ENCODE measurements at regions not wholly inside any gene's neighbourhood (a gene's known extent, or its start where the extent isn't known, plus 50 kb on each side); places are given as distances from the start of the nearest gene placed in this dataset.
"Not testable (repeated sequence)": the region's sequence is repeated elsewhere in the genome, so short reads cannot be mapped to it uniquely, and the experiment has no call there.

DNA sequence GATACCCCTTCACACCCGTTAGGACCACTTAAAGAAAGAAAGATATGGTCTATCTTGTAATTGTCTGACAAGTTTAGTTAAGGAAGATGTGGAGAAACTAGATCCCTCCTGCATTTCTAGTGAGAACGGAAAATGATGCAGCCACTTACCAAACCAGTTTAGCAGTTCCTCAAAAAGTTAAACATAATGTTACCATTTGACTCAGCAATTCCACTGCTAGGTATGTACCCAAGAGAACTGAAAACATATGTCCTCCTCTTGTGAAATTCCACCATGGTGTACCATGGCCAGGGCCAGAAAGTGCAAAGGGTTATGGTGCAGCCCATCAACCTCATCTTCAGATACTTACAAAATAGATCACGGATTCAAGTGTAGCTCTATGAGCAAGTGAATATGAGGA, 79.0 kb upstream of the ID2 start:
- no peak for DNase-seq (ENCODE audit: low spot score)

DNA sequence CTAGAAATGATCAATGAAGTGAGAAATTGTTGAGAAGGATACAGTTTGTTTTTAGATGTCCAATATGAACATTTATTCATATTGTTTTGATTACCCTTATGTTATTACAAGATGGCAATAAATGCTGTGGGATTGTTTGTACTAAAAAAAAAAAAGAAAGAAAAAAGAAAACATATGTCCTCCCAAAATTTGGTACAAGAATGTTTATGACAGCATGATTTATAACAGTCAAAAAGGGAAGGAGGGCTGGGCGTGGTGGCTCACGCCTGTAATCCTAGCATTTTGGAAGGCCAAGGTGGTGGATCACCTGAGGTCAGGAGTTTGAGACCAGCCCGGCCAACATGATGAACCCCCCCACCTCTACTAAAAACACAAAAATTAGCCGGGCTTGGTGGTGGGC, 78.5 kb upstream of the ID2 start:
- not testable (repeated sequence) for DNase-seq (ENCODE audit: low spot score)

DNA sequence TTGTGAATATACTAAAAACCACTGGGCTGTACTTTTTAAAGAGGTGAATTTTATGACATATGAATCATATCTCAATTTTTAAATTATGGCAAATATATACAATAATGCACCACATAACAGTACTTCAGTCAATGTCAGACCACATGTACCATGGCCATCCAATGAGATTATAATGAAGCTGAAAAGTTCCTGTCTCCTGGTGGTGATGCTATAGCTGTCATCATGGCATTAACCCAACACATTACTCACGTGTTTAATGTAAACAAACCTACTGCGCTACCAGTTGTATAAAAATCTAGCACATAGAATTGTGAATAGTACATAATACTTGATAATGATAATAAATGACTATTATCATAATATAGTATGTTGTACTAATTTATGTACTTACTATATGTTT, 77.6 kb upstream of the ID2 start:
- DNase-seq (ENCODE audit: low spot score): no peak

DNA sequence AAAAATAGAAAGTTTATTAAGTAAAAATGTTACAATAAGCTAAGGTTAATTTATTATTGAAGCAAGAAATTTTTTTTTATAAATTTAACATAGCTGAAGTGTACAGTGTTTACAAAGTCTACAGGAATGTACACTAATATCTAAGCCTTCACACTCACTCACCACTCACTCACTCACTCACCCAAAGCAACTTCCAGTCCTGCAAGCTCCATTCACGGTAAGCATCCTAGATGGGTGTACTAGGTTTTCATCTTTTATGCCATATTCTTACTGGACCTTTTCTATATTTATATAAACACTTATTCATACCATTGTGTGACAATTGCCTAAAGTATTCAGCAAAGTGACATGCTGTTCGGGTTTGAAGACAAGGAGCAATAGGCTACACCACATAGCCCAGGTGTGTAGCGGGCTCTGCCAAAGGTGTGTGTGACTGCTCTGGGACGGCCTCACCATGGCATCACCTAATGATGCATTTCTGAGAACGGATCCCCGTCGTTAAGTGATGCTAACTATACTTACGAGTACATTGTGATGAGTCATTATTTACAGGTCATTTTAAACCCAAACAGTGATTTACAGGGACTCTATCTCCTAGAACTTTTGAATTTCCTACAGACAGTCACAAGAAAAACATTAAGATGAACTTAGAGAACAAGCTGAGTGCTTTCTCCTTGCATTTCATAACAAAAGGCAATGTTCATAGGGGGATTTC, 76.3 kb upstream of the ID2 start:
- DNase-seq (ENCODE audit: low spot score): no peak

DNA sequence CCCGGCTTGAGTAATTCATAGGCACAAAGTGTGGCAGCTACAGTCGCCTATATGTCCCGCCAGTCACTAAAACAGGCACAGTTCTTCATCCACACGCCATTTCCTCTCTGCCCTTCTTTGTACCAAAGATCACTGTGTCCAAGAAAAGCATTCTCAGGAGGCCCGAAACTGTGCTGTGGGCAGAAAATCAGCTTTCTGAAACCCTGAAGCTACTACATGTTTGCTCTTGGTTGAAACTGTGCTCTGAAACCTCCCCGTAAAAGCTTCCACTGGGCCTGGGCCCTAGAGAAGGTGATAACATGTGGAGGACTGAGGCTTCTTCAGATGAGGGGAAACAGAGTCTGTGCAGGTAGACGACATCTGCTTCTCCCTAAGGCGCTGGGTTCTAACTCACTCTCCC, 75.6 kb upstream of the ID2 start:
- DNase-seq (ENCODE audit: low spot score): no peak

DNA sequence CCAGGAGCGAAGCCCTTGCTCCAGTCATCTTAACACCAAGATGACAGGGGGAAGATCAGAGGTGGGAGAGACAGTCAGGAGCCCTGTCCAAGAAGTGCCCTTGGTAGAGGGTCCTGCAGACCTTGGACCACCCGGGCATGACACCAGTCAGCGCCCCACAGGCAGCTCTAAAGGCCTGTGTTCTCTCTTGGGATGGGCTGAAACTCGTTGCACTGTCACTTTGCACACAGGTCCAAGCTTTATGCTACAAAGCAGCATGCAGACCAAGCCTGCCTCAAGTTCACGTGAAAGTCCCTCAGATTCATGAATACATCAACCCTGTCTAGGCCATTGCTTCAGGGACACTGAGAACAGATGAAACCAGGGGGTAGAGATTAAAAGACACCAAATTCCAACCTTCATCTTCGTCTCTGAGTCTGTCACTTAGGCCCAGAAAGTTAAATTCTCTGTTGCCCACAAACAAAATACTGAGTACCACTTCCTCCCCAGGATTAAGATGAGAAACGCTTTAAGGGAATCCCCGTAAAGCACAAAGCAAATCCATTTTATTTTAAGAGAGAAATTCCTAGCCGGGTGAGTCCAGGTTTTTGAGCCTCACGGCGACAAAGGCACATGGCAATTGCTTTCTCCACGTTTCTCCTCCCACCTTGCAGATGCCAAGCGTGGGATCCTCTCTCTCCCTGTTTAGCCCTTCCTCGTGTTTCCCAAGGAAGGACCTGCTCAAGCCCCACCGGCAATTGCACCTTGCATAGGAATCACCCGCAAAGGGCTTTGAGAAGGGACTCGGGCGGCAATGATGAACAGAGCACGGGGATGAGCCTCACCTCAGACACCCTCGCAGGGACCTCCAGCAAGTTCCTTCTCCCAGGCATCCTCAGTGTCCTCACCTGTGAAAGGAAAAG, 75.0 kb upstream of the ID2 start:
- DNase-seq (ENCODE audit: low spot score): no peak

DNA sequence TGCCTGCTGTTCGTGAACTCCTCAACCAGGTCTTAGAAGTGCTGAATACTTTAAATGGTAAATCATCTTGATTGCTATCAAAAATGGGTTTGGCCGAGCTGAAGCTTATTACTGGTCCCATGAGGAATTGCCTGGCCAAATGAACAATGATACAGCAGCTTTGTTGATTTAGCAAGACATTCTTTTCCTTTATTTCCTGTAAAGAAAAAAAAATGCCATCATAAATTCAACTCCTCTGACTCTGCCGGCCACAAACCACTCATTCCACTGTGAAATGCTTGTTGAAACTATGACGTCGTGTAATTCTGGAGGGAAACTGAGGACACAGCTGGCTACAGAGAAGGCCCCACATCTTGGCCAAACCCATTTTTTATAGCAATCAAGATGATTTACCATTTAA, 74.2 kb upstream of the ID2 start:
- no peak for DNase-seq (ENCODE audit: low spot score)

DNA sequence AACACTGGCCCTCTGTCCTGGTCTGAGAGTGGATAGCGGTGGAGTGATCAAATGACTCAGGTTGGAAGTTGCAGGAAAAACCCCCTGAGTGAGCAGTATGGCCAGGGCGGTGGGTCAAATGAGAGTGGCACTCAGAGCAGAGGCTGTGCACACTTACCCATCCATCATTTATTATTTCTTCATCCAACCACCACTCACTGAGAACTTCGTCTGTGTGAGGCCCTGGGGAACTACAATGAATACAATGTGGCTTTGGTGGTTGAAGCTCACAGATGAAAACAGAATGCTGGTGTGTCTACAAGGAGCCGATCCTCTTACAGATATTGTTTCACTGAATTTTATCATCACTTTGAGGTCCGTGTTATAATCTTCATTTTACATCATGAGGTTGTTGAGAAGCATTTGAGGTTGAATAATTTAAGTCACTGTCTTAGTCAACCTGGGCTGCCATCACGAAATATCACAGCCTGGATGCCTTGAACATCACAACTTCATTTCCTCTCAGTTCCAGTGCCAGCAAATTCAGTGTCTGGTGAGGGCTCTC, 73.4 kb upstream of the ID2 start:
- no peak for DNase-seq (ENCODE audit: low spot score)

DNA sequence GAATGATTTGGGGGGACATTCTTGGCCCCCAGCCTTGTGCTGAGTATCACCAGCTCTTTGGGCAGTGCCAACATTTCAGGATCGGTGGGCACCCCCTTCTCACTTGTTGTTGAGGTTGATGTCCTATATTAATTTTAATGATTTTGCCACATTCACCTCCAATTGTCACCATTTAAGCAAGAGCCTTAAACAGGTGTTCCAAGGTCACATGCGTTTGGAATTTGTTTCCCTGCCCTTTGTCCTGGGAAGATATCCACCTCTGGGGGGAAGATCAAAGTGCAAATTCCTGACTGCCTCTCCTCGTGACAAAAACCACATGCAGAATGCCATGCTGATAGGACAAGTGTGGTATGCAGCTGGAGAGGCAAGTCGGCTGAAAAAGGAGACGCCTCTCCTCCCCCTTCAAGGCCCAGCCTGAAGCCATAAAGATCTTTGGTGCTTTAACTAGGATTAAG, 72.5 kb upstream of the ID2 start:
- no peak for DNase-seq (ENCODE audit: low spot score)

DNA sequence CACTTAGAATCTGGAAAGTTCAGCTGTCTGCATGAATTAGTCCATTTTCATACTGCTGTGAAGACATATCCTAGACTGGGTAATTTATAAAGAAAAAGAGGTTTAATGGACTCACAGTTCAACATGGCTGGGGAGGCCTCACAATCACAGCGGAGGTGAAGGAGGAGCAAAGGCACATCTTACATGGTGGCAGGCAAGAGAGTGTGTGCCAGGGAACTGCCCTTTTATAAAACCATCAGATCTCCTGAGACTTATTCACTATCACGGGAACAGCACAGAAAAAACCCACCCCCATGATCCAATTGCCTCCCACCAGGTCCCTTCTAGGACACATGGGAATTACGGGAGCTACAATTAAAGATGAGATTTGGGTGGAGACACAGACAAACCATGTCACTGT, 71.1 kb upstream of the ID2 start:
- not testable (repeated sequence) for DNase-seq (ENCODE audit: low spot score)

DNA sequence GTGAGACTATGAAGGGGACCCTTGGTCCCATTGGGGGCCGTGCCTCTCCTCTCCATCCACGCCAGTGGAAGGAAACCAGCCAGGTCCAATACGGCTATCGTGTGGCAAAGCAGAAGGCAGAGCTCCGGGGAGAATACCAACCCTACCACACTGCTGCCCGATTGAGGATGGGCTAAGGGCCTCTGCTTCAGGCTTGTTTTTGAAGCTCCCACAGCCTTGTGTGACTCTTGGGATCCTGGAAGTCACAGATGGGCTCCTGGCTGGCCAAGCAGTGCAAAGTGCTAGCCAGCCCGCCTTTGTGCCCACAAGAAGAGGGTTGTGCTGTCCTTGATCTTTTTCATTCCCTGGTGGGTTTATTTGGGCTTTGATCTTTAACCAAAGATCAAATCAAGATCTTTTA, 70.6 kb upstream of the ID2 start:
- DNase-seq (ENCODE audit: low spot score): no peak

DNA sequence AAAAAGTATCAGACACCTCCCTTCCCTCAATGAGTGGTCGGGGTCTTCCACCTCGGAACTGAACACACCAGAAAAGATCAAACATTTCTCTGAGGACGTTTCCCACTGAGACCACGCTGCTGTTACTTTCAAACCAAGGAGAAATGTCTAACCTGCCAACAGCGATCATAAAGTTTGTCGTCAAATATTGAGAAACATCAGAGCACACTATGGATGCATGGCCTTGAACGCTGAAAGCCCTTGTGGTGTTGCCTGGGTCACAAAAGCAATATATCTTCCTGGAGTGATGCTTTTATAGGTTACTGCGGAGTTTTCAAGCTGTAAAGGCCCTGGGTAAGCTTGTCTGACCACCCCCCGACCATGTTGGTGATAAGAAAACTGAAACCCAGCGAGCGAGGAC, 70.2 kb upstream of the ID2 start:
- DNase-seq (ENCODE audit: low spot score): no peak

DNA sequence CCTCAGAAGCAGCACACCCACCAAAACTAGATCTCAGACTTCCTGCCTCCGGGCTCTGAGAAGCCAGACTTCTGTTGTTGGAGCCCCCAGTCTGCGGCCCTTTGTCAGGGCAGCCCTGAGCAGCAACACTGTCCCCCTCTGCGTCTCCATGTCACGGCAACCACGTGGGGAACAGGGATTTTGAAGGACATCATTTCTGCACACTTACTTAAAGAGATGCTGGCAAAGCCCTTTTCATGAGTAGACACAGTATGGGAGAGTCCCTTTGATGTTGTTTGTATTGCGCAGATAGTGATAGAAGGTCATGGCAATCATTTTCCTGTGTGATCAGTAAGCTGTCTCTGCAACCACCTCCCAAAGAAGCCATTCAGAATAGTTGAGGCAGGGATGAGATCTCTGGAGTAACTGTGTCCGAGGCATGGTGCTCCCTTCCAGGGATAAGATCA, 69.1 kb upstream of the ID2 start:
- DNase-seq (ENCODE audit: low spot score): no peak

DNA sequence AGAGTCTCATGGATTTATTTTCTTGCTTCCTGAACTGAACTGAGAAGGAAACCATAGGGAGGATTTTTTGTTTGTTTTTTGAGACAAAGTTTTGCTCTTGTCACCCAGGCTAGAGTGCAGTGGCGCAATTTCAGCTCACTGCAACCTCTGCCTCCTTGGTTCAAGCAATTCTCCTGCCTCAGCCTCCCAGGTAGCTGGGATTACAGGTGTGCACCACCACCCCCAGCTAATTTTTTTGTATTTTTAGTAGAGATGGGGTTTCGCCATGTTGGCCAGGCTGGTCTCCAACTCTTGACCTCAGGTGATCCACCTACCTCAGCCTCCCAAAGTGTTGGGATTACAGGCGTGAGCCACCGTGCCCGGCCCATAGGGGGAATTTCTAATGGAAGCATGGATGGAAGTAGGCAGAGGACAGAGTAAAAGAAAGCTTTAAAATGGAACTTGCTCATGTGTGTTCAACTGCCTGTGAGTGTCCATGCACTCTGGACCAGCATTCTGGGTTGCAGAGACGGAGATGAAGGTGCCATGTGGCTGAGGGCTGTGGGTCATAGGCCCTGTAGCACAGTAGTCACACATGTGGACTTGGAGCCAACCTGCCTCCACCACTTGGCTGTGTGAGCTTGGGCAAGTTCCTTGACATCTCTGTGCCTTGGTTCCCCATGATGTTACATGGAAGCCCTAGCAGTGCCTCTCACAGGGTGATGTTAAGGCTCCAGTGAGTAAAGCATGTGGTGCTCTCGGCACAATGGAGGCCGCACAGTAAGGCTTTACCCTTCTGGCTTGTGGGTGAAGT, 68.5 kb upstream of the ID2 start:
- DNase-seq (ENCODE audit: low spot score): not testable (repeated sequence)

DNA sequence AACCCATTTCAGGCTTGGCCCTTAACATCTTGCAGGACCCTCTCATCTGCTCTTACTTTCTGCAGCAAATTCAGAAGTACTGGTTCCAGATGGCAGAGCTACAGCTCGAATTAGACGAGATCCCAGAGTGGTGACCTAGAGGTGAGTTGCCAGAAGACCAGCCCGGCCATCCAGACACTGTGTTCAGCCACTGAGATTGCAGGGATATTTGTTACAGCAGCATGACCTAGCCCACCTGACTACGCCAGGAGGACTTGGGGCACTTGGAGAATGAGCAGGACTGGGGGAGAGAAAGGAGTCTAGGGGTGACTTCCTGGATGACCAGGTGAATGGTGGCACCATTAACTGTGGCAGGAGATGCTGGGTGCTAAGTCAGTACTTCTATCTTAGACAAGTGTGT, 67.2 kb upstream of the ID2 start:
- DNase-seq (ENCODE audit: low spot score): no peak

DNA sequence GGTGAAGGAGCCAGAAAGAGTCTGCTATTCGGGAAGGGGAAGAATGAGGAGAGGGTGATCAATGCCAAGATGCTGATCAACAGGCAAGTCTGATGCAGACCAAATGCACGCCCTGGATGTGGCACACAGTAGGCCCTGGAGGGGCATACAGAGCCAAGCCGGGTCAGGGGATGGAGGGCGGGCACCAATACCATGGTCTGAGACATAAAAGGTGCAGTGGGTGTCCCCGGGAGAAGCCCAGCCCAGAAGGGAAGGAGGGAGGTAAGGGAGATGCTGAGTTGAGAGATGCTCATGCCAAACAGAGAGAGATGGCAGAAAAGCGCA, 66.6 kb upstream of the ID2 start:
- DNase-seq (ENCODE audit: low spot score): no peak

DNA sequence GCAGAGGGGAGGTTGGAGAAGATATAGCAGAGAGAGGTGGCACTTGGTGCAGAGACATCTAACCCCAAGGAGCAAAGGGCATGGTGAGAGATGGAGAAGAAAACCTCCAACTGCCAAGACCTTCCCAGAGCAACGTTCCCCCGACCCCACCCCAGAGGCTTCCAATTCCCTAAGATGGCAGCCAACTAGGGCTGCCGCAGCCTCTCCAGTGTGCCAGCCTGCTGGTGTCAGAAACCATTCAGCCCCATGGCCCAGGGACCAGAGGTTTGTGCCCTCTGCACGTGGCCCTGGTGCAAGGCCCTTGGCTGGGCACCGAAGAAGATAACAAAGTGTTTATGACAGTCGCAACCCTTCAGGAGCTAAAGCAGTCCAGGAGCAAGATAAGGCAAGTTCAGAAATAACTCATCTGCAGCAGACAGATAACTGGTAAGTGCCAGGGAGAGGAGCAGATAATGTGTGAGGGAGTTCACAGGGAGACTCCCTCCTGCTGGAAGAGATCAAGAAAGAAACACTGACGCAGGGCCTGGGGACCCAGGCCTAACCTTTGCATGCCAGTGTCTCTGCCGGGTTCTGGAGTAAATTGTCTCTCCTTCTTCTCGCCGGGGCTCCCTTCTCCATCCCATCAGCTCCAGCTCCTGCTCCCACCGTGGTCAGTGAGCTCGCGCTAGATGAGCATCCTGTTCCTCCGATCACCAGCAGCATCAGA, 66.1 kb upstream of the ID2 start:
- DNase-seq (ENCODE audit: low spot score): no peak

DNA sequence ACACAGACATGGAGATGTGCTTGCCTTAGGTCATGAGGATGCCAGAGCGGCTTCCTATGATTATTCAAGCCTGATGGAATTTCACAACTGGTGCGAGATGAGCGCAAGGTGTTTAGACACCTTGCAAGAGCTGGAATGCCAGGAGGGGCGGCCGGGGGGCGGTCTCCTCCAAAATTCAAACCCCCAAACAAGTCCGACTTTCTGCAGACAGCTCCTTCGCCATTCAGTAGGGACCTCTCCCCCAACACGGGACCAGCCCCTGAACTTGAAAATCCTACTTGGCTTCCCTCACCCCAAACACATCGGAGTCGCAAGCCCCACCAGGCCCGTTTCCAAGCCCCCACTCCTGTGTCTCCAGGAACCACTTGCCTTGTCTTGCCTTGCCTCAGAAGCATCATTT, 64.8 kb upstream of the ID2 start:
- no peak for DNase-seq (ENCODE audit: low spot score)

DNA sequence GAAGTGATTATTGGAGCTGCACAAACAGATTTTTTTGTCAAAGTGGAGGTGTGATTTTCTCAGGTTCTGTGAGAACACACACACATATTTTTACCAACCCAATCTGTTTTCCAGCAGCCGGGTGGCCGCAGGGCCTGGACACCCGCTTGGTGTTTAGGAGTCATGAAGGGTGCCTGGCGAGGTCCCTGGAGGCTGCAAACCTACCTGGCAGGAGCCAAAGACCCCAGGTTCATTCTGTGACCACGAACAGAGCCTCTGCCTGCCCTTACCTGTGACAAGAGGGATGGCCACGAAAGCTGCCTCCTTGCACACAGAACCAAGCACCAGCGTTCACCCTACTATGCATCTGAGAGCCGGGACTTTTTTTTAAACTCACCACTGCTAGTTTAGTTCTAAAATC, 64.3 kb upstream of the ID2 start:
- DNase-seq (ENCODE audit: low spot score): no peak

DNA sequence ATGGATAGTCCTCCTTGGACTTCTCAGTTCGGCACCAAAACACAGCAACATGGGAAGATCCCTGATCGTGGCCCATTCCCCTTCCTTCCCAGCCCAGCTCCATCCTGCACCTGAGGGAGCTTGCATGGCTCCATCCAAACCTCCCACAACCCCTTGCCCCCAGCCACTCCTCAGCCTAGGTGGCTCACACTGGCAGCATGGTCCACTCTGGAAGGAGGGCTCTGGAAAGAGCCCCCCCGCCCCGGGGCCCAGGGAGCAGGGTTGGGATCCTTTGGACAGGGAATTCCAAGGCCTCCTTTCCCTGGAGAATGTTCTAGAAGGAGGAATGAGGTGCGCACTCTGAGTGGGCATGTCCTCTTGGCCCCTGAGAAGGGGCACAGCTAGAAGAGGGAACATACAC, 62.8 kb upstream of the ID2 start:
- no peak for DNase-seq (ENCODE audit: low spot score)

DNA sequence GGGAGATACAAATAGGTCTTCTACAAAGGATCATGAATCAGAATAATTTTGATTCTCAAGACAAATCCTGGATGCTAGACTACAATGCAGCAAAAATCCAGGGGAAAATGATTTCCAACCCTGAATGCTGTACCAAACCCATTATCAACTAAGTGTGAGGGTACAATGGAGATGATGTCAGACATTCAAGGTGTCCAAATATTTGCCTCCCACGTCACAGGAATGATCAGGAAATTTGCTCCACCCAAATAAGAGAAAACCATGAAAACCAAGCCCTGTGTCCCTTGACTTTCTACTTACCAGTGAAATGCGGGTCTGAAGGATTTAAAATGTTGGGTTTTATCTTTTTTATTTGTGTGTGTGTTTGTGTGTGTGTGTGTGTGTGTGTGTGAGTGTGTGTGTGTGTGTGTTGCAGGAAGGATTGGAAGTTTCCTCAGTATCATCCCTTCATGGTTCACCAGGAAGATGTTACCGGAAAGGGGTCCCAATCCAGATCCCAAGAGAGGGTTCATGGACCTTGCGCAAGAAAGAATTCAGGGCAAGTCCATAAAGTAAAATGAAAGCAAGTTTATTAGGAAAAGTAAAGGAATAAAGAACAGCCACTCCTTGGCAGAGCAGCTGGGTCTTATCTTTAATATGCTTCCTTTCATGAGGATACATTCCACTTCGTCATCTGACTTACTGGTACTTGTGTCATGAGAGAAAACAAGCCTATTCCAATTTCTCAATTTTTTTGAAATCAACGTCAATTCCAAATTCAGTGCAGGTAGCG, 61.1 kb upstream of the ID2 start:
- no peak for DNase-seq (ENCODE audit: low spot score)

Data from D341Med (cell line).